ENCODE measurements at regions not wholly inside any gene's neighbourhood (a gene's known extent, or its start where the extent isn't known, plus 50 kb on each side); places are given as distances from the start of the nearest gene placed in this dataset.

DNA sequence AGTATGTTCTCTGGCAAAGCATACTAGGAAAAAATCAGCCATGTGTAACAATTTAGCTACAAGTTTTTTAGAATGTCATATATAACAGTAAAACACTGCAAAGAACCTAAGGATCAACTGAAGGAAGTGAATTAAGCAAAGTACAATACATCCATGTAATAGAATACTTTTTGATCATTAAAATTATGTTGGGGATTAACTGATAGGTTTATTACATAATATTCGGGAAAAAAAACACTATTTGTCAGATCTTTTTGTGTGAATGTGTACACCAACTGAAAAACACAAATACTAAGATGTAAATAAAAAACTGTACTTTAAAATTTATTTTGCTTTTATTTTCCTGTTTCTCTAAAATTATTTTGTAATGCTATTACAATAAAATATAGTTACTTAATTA is 185.5 kb upstream of the DYNLRB2 start:
- DNase-seq = no peak

DNA sequence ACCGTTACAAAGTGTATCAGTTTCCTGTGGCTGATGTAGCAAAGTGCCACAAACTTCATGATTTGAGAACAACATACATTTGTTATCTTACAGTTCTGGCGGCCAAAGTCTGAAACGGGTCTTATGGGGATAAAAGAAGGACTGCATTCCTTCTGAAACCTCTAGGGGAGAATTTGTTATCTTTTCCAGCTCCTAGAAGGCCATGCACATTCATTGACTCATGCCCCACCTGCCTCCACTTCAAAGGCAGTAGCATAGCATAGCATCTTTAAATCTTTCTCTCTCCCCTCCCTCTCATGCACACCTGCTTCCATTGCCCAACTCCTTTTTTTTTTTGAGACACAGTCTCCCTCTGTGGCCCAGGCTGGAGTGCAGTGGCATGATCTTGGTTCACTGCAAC is 190.7 kb upstream of the DYNLRB2 start:
- DNase-seq = no peak

DNA sequence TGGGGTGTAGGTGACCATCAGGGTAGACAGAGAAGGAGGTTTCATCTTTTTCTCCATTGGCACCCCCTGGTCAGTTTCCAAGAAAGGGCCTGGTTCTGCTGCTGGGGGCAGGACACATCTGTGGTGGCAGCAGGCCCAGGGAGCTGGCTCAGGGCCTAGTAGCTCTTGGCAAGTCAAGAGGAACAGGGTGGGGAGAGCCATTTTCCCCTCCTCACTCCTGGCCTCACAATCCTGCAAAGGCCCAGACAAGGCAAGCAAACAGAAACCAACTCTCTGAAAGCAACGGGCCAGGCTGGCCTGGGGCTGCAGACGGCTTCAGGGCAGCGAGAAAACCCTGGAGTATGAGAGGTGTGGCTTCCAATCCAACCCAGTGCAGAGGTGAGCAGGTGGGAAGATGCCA is 192.9 kb upstream of the DYNLRB2 start:
- no peak for DNase-seq

DNA sequence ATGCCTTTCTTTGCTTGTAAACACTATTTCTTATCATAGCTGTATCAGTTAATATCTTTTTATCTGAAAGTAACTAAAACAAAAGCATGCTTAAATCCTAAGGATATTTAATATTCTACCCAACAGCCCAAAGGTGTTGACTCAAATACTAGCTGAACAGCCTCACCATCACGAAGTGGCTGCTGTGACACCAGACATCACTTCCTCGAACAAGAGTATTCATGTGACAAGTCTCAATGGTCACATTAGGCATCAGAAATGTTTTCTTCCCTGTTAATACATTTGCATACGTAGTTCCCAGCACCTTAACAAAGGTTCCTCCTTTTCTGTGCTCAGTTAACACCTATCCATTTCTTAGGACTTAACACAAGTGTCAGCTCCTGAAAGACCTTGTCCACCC is 193.8 kb upstream of the DYNLRB2 start:
- no peak for DNase-seq

DNA sequence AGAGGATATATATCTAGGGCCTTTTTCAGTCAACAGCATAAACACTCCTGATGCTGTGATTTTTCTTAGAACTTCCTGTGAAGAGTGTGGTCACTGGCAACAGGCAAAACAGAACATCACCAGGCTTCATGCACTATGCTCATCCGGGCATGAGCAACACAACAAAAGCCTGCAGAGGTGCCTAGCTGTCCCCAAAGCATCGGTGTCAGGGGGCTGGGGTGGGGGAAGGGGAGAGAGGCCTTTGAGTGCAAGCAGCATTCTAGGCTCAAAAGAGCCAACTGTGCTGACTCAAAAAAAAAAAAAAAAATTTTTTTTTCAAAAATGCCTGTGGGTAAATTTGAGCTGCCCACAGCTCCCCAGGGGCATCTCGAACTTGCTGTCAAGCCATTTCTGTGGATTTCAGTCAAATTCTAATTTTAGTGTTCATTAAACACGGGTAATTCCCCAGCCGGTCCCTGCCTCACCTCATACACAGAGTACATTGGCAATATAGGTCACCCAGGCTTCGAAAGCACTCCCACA is 194.6 kb upstream of the DYNLRB2 start:
- DNase-seq = no peak

DNA sequence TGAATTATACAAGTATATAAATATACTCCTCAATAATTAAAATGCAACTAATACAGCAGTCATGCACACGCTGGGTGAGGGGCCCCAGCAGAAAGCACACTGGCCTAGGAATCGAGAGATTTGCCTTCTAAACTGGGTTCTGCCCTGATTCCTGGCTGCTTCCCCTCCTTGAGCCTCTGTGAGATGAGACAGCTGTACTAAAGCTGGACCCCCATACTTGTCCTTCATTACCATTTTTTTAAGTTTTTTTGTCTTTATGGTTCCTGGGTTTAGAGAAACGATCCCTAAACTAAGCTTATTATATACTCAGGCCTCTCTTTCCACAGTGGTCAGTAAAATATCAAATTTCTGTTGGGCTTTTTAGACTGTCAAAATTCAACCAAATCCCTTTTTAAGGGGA is 195.1 kb upstream of the DYNLRB2 start:
- DNase-seq = no peak

DNA sequence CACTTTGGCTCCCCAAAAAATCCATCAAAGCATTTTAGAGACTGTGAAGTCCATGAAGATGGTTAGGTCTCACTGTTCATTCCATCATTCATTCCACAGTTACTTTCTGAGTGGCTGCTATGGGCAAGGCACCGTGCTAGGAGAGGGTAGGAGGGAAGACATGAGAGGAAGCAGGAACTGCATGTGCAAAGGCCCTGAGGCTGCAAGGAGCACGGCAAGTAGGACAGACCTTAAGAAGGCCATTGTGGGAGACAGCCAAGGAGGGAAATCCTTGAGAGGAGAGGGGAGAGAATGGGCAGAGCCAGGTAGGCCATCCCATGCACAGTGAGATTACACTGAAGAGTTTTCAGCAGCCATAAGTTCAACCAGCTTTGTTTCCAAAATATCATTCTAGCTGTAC is 196.2 kb upstream of the DYNLRB2 start:
- no peak for DNase-seq

DNA sequence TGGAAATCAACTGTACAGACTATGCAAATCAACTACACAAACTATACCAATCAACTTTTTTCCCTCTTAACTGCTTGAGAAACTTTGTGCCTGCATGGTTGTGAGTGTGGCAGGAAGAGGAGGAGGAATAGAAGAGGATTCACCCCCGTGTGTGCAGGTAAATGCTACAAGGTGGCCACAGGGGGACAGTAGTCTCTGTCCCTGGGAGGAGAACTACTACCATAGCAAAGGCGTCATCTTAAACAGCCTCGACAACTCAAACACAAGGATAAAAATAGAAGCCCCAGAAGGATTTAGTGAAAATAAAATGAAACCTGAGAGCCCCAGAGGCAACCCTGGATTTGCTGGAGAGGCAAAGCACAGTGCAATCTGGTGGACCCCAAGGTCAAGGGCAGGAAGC is 199.5 kb upstream of the DYNLRB2 start:
- no peak for DNase-seq

DNA sequence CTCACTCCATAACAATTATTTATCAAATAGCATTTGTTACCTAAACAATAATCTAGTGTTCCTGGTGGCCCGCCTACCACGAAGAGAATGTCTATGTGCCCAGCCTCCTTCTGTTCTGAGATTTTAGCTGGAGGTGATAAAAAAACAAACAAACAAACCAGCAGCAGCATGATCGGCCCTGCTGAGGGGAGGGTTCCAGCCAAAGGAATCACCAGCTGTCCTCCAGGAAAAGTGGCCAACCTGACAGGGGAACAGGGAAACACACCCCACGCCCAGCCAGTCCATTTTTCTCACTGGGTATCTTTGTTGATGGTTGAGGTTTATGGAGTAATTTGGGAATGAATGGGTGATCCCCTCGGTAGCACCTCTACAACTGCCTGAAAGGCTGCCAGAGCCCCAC is 203.0 kb upstream of the DYNLRB2 start:
- no peak for DNase-seq

DNA sequence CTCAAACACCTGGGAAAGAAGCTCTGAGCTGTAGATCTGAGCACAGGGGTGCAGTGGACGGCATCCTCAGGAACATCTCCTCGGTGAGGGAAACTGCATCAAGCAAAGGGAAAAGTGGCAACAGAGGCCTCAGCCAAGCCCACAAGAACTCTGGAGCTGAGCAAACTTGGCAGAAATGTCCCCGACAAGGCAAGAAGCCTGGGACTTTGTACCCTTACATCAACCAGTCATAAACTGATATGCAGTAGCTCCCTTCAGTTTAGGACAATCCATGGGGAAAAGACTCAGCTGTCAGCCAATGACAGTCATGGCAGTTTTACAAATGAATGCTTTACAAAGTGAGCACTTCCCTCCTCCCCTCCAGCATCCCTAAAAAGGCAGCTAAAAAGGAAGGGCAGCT is 210.0 kb upstream of the DYNLRB2 start:
- DNase-seq = no peak

DNA sequence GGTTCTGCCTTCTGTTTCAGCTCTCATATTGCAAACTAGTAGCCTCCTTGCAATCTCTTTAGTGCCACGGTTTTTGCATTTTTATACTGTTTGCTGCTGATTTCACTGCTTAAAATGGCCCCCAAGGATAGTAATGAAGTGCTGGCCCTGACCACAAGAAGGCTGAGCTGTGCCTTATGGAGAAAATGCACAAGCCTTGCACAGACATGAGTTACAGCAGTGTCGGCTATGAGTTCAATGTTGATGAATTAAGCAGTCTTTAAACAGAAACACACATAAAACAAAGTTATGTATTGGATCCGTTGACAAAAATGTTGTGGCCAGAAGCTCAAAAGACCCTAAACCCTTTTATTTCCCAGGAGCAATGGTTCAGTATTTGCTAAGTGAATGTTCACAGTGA is 210.6 kb upstream of the DYNLRB2 start:
- DNase-seq = no peak

DNA sequence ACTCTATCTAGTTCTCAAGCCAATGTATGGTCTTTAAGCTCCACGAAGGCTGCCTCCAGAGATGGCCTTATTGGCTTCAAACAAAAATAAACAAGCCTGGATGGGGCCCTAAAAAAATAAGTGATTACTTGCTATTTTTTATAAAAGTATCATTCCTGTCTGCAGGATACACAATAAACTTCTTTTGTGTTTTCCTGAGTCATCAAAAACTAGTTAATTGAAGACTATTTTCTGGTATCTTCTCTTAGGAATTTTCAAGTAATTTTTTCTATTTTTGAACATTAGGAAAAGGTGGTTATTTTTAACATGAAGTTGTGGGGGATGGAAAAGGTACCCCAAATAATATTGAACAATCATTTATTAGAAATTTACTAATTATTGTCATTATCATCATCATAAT is 213.1 kb upstream of the DYNLRB2 start:
- DNase-seq = no peak

DNA sequence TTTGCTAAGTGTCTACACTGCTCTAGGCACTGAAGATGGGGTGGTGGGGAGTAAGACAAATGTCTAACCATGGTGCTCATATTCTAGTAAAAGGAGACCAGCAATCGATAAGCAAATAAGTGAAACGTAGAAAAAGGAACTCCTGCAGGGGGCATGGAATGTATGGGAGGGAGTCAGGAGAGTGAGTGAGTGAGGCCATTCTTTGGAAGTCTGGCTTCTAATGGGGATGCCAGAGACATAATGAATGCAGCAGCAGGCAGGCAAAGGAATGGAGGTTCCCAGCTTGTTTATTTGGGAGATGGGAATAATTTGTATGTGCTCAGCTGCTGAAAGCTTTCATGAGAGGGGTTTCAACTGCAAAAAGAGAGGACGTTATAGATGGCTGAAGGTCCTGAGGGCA is 216.4 kb upstream of the DYNLRB2 start:
- no peak for DNase-seq

DNA sequence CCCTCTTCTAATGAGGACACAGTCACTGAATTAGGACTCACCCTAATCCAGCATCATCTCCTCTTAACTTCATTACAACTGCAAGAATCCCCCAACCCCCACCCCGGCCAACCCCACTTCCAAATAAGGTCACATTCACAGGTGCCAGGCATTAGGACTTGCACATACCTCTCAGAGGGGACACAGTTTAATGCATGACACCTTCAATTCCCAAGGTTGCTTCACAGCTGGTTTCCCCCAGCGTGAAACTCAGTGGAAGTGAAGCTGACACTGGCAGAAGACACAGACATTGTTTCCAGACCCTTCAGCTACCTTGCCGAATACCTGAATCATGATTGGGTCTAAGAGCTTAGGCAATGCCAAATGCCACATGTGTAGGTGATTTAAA is 217.0 kb upstream of the DYNLRB2 start:
- no peak for DNase-seq

DNA sequence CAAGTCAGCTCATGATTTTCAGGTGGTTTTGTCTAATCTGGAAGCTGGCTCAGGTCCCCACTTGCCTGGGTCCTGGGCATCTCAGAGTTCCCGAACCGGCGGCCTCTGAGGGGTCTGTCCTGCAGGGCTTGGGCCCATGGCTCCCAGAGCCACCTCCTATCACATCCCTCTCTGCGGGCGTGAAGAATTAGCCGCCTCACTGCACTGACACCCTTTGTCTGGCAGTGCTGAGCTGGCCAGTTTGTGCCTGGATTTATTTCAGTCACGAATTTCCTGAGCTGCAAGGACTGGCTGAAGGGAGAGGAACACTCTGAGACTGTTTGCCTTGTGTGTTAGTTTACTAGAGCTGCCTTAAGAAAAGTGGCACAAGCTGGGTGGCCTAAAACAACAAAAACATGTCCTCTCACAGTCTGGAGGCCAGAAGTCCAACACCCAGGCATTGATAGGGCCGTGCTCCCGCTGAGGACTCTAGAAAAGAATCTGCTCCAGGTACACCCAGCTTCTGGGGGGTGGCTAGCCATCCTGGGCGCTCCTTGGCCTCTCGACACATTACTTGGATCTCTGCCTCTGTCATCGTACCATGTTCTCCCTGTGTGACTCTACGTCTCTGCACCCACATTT is 217.5 kb upstream of the DYNLRB2 start:
- DNase-seq = no peak

DNA sequence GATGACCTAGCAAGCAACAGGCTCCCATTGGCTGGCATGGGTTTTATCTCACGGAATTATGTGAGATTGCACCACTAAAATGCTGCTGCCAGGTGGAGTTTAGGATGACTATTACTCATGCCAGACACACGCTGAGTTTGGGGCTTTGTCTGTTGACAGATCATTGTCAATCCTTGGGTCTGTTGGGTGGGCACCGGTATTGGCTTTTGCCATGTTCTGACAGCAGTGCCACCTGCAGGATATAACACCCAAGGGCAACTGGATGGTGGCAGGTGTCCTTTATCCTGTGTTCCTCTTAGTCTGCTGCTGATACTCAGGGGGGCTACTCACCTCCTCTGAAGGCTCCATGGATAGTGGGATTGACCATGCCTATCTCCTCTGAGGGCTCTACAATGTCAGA is 221.6 kb upstream of the DYNLRB2 start:
- no peak for DNase-seq

DNA sequence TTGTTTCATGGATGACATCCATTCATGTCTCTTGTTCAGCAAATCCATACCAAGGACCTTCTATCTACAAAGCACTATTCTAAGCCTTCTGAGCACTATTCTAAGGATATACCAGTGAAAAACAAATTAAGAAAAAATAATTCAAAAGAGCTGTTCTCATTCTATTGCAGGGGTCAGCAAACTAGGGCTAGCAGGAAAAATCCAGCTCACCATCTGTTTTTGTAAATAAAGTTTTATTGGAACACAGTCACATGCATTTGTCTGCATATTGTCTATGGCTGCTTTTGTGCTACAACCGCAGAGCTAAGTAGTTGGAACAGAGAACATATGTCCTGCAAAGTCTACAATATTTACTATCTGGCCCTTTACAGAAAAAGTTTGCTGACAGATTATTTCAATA is 222.7 kb upstream of the DYNLRB2 start:
- no peak for DNase-seq

DNA sequence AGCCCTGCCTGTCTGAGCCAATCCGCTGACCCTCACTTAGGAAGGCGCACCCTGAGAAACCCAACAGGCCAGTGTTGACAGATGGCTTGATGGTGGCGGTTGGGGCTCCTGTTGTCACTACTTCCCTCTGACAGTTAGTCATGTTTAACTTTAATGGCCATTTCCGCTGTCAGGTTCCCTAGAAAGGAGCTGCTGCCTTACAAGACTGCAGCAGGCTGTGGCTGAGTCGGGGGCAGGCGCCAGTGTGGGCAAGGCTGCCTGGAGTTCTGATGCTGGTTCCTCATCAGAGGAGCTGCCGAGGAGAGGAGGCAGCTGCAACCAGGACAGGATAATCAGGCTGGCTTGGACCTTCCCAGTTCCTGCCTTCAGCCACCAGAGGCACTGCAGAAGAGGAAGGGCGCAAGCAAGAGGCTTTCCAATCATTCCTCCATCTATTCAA is 223.2 kb upstream of the DYNLRB2 start:
- no peak for DNase-seq

DNA sequence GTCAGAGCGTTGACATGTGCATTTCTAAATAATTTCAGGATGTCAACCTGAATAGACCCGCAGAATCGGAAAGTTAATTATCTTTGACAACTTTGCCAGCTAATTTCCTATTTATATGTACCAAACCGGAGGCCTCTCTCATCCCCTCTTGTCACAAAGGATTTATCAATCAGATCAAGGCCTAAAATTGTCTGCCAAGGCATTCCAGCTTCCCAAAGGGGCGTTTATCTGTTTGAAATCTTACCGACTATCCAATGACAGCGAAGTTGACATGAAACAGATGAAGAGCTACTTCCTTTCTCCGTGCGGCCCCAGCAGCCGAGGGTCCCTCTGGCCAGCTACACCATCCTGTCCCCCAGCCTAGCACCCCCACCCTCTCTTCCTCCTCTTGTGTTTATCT is 223.7 kb upstream of the DYNLRB2 start:
- DNase-seq = no peak

DNA sequence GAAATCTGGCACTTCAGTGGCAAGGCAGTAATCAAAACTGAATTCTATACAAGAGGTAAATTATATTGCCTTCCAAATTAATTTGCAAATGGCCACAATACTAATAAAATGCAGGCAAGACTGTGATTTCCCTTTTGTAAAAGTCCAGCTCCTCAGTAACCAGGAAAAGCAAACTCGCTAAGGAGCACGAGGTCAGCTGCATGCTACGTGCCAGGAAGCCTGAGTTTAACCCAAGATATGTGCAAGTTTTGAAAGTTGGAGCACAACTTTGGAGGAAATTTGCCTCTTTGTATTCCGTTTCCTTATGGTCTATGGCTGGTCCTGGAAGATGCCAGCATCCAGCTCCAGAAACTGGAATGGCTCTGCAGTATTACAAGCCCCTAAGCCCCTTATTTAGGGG is 226.8 kb upstream of the DYNLRB2 start:
- DNase-seq = no peak

DNA sequence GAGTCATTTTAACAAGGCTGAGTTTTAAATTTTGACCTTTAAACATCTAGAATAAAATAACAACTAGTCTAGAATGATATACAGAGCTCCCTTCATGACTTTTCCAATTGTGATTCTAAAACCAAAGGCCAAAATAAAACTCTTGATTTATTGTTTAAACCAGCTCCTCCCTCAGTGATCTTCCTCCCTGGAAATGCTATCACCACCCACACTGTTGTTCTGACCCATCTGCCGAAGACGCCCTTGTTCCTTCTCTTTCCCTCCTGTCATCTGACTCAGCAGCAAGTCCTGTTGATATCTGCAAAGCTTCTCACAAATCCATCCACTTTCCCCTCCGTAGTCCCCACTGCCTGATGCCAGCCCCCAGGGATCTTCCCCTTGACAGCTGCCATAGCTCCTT is 231.6 kb upstream of the DYNLRB2 start:
- DNase-seq = no peak

DNA sequence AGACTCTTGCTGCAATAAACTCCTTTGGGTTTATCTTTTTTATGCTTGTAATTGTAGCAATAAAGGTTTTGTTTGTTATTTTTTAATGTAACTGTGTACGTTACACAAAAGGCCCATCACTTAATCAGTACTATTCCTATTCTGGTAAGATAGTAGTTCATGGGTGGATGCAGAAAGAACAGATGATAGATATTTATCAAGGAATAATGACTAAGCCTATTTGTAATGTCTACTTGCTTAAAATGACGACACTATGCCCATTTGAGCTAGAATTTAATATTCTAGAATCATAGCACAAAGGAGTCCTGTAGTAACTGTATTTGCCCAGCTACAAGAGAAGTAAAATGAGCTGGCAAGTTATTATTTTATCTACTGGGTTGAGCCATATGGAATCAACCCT is 235.4 kb upstream of the DYNLRB2 start:
- DNase-seq = no peak

DNA sequence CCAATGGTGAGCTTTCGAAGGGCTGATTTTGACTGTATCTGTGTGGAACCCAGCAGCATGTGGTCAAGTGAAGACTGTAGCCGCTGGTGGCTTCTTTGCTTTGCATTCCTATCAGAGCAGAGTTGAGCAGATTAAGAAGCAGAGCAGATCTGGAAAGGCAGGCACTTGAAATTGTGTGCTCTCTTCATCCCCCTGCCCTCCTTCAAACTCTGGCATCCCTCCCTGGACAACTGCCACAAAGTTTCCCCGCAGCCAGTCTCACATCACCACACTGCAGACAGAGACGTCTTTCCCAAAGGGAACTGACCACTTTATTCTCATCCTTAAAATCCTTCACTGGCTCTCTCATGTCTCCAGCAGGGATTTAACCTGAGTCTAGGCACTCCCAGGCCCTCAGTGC is 237.1 kb upstream of the DYNLRB2 start:
- DNase-seq = no peak

DNA sequence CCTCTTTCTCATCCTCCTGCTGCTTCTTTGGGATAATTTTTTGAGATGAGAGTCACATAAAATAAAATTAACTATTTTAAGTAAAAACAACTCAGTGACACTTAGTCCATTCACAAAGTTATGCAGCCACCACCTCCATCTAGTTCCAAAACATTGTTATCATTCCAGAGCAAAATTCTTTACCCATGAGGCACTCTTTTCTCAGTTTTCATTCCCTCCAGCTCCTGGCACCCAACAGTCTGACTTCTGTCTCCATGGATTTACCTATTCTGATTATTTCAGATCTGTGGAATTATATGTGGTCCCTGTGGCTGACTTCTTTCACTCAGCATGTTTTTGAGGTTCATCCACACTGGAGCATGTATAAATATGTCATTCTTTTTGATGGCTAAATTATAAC is 239.9 kb upstream of the DYNLRB2 start:
- DNase-seq = no peak

DNA sequence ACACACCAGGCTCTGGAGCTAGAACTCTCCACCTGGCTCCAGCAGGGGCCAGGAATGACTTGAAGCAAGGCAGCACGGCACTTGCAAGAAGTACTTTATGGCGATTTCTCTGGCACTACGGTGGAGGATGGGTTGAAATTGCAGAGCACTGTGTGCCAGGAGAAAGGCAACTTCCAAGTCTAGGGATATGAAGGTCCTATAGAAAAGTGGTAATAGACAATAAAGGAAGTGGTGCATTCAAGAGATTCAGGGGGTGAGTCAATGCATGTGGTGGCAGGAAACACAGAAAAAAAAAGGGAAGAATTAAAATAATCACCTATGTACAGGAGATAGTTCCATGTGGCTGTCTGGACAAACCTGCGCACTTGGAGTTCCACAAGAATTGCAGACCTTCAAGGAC is 240.3 kb upstream of the DYNLRB2 start:
- no peak for DNase-seq

DNA sequence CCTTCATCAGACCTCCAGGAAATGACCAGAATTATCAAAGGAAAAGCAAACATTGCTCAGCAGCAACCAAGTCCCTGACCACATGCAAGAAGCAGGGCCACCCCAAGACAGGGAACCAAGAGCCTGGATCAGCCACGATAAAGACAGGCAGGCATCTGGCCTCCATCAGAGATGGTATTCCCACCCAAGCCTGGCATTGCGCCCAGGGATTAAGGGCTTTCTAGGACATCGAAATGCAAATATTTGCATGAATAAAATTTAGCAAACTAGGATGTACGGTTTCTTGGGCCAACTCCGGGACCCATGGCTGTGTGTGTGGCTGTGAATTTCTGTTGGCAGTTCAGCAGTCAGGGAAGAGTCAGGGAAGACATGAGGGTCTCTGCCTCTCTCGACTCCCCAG is 241.4 kb upstream of the DYNLRB2 start:
- no peak for DNase-seq

Measured in SHP77 treated with DMSO at 0.1 percent for 48 hours (cell line).